GM21737 (cell line): ENCODE measurements at regions not wholly inside any gene's neighbourhood (a gene's known extent, or its start where the extent isn't known, plus 50 kb on each side); places are given as distances from the start of the nearest gene placed in this dataset.

ENCODE experiments used
- ATAC-seq: cut with Tn5 transposase; IDR thresholded peaks from one replicate; pipeline ENCODE4 v1.9.1; 2021; ENCODE audit warnings: mild to moderate bottlenecking, moderate library complexity; ENCODE audit not compliant: unreplicated experiment

DNA sequence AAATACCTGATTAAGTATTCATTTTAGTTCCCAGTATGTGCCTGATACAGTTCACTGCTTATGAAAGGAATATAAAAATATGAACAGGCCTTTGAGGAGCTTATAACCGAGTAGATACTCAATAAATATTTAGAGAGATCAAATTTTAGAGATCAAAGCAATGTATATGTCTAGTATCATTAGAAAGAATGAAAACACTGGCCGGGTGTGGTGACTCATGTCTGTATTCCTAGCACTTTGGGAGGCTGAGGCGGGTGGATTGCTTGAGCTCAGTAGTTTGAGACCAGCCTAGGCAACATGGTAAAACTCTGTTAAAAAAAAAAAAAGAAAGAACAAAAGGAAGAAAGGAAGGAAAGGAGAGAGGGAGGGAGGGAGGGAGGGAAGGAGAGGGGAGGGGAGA lies 113.2 kb upstream of the EEA1 start:
- ATAC-seq = no peak

DNA sequence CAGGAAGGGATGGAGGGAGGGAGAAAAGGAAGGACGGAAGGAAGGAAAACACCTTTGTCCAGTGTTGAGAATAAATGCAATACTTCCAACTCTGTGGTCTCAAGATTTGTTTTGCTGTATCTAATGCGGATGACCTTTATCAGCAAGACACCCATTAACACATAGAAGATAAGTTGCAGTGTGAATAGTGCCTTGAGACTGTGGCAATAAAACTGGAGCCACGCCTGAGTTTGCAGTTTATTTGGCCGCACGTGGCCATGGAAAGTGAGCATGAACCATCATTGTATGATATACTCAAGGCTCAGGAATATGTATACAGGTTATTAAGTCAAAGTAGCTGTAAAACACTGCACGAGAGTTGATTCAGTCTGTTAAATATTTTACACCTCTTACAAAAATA lies 113.6 kb upstream of the EEA1 start:
- no peak for ATAC-seq

DNA sequence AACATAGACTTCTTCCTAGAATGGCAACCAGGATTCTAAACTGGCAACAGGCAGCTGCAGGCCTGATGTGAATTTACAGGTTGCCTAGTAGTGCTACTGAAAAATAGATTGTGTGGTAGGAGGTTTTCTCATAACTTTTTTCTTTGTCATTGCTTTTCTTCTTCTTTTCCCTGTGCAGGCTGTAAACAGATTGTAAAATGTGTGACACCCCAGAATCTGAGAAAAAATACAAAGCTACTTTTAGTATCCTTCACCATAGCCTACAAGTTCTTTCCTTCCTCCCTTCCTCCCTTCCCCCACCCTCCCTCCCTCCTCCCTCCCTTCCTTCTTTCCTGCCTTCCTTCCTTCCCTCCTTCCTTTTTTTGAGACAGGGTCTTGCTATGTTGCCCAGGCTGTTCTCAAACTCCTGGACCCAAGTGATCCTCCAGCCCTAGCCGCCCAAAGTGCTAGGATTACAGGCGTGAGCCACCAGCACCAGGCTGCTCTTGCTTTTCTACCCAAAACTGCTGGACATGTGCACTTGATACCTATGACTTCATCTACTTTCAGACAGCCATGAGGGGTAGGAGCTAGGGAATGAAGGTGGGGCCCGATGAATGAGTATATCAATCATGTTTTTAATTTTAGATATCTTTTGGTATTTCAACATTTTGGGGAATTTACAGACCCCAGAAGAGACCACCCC lies 114.2 kb upstream of the EEA1 start:
- no peak for ATAC-seq

DNA sequence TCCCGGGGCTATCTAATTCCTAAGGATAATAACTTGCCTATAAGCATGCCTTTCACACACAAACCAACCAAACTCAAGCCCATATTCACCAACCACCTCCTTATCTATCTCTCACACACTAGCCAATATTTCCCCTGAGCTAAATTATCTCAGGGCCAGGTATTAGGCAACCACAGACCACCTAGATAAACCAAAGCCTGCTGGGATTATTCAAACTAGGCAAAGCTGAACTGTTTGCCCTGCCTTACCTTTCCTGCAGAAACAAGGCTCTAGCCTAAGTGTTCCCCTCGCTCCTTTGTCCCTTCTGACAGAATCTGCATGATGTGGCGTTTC lies 114.7 kb upstream of the EEA1 start:
- ATAC-seq = no peak

DNA sequence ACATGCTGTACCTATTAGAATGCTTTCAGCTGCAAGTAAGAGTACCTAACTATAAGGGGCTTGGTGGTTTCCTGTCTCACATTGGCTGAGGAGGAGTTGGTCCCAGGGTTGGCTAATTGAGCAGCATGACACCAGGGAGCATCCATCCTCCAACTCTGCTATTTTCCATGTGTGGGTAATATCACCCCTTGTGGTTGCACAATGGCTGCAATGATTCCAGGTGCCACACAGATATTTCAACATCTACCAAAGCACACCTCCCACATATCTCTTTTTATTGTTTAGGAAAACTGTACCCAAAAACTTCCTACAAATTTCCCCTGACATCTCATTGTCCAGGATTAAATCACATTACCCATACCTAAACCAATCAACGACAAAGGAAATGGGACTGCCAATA lies 118.0 kb upstream of the EEA1 start:
- ATAC-seq = no peak

DNA sequence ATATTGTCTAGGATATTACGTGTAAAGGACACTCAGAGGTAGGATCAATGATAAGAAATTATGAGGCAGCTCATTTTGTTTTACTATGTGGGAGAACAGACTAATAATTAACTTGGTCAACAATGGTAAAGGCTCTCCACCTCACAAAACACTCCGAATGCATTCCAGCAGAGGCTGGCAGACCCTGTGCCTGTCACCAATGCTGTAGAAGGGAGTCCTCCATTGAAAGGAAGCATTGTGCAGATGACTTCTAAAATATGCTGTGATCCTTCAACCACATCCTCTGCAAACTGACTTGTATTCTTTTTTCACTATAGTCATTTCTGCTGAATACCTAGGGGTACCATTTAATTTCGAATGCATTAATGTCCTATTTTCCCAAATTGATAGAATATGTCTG lies 119.6 kb upstream of the EEA1 start:
- ATAC-seq = no peak

DNA sequence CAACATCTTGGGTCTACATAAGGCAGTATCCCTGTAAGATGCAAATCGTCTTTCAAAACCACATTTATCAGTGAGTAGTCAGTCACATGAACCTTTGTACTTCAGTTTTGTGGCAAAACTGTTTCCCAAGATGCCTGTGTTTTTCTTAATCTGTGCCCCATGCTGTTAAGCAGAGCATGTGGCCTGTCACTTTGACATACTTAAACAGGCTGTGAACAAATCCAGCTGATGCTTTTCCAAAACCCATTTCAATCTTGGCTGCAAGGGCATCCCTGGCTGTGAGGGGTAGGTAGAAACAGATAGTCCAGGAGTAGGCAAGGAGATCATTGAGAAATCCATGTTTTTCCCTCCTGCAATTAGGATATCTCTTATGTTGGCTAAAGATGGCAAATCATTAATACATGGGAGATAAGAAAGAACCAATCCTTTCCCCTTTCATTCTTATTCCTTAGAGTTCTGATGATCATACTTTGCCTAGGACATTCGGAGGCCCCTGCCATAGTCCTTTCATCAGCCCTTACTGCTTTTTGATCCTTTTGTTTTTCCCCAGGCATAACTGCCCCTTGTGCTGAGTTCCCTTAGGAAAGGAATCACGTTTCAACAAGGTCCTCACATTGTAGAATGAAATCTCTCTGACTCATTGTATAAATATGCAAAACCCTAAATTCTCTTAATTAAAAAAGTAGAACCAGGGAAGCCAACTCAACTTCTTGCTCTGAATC lies 121.1 kb upstream of the EEA1 start:
- no peak for ATAC-seq

DNA sequence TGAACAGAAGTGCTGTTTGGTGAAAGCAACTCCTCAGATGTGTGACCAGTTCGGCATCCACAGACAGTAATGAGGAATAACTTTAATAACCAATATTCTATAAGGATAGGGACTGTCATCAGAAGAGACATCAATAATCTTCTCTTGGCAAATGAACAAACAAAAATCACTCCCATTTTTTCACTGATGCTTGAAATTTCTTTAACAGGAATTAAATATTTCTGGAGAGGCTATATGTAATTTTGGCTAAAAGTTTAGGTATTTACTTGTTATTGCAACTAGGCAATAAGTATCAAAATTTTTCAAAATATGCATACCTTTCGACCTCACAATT lies 121.6 kb upstream of the EEA1 start:
- ATAC-seq = no peak

DNA sequence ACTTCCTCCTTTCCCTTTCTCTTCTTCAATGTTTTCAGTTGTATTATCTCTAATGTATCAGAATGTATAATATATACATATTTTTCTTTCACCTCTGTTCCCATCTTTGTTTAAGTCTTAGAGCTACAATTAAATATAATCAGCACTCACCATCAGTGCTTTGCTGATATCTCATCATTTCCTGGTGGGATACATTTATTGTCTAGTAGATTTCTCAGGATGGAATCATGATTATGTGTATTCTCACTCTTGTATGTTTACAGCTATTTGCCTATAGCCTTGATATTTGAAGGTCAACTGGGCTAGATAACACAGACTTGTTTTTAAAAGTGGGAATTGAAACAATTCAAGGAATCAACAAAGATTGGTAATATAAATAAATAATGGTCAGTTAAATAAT lies 124.9 kb upstream of the EEA1 start:
- no peak for ATAC-seq

DNA sequence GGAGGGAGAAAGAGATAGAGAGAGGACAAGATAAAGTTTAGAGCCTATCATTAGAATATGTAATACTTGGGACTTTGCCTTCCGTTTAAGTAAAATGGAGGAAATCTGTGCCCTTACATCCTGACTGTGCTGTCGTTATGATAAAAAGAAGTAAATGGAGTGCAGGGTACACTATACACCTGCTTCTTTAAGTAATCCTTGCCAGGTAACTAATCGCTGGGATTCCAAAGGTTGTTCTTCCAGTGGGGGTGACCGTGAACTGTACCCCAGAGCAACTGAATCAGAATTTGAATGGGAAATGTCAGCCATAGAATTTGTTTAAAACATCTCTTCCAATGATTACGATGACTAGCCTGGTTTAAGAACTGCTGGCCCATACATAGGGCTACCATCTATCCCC lies 126.1 kb upstream of the EEA1 start:
- ATAC-seq = no peak

DNA sequence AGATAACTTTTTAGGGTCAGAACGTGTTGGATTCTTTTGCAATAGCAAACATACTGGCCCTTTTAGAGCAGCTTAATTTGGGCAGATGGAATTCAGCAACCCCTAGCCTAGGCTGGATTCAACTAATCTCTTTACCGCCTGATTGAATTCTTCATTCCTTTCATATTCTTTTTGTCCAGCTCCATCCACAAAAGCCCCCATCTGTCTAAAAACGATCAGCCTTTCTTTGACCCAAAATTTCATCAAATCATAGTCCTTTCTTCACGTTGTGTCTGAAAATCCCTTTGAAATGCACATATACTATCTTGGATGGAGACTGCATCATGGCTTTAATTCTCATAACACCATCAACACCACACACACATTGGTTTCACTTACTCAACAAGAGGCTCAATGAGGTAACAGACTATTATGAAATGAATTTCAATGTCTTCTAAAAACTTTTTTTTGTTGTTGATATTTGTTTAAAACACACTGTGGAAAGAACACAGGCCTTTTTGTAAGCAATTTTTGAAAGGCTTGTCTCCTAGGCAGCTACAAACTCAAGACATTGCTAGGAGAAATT lies 128.0 kb upstream of the EEA1 start:
- no peak for ATAC-seq

DNA sequence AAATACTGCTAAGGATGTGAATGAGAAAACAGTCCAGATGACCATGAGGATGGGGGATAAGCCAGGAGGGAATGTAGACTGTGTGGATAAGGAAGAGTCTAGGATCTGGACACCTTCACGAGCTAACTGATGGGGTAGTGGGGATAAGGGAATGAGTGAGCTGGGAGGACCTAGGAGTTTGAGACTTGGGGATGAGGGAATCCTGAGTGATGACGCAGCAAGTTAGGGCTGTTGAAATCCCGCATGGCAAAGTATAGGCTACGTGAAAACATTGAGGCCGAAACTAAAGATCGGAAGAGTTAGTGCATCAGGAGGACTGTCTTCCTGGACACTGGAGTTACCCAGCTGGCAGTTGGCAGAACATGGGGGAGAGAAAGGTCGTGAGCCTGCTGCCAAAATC lies 129.2 kb upstream of the EEA1 start:
- ATAC-seq = no peak

DNA sequence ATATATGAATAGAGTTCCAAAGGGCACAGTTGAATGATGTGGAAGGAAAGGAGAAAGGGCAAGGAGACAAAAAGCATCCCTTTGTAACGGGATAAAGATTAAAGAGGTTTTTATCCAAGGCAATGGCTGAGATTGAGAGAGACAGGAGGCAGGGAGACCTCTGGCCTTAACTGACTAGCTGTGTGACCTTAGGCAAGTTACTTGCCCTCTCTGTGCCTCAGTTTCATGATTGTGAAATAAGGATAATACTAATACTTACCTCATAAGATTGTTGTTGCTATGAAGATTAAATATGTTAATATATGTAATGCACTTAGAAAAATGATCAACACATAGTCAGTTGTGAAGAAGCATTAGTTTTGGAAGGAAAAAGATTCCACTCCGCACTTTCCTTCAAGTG lies 130.2 kb upstream of the EEA1 start:
- no peak for ATAC-seq

DNA sequence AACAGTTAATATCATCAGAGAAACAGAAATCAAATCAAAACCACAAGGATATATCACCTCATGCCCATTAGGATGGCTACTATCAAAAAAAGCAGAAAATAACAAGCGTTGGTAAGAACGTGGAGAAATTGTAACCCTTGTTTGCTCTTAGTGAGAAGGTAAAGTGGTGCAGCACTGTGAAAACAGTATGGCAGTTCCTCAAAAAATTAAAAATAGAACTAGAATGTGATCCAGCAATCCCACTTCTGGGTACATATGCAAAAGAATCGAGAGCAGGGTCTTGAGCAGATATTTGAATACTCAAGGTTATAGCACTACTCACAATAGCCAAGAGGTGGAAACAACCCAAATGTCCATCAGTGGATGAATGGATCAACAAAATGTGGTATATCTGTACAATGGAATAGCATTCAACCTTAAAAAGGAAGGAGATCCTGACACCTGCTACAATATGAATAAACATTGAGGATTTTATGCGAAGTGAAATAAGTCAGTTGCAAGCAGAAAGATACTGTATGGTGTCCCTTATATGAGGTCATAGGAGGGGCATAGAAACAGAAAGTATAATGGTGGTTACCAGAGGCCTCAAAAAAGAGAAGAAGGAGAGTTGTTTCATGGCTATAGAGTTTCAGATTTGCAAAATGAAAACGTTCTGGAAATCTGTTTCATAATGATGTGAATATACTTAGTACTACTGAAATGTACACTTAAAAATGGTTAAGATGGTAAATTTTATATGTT lies 131.0 kb upstream of the EEA1 start:
- peak; percentile 98 for ATAC-seq

DNA sequence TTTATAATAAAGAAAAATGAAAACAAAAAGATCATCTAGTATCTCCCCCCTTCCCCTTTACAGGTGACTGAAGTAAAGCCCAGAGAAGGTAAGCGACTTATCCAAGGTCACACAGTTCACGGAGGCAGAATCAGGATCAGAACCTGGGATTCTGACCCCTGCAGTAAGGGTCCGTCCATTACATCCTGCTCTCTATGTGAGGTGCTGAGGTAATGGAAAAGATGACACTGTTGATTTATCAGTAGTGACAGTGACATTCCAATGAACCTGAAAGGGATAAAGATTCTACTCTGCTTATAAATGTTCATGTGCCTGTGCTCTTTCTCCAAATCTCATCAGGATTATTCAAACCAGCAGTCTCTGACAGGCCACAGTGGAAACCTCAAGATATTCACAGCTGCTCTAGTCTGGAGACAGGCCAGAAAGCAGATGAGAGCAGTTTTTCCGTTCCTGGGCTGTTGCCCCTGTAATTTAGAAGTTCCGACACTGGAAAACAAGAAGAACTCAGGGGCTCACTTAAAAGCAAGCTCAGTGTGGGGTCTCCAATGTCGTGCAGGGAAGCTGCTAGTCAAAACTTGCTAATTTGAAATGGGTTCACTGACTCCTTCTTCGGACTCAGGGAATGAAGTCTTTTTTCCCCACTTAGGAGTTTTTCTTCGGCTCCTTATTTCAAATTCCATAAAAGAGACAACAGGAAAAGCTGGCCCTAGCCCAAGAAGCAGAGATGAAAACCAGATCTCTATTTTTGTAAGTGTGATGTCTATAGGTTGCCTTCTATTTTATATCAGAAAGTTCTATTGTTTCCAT lies 131.8 kb upstream of the EEA1 start:
- ATAC-seq = peak; percentile 24

DNA sequence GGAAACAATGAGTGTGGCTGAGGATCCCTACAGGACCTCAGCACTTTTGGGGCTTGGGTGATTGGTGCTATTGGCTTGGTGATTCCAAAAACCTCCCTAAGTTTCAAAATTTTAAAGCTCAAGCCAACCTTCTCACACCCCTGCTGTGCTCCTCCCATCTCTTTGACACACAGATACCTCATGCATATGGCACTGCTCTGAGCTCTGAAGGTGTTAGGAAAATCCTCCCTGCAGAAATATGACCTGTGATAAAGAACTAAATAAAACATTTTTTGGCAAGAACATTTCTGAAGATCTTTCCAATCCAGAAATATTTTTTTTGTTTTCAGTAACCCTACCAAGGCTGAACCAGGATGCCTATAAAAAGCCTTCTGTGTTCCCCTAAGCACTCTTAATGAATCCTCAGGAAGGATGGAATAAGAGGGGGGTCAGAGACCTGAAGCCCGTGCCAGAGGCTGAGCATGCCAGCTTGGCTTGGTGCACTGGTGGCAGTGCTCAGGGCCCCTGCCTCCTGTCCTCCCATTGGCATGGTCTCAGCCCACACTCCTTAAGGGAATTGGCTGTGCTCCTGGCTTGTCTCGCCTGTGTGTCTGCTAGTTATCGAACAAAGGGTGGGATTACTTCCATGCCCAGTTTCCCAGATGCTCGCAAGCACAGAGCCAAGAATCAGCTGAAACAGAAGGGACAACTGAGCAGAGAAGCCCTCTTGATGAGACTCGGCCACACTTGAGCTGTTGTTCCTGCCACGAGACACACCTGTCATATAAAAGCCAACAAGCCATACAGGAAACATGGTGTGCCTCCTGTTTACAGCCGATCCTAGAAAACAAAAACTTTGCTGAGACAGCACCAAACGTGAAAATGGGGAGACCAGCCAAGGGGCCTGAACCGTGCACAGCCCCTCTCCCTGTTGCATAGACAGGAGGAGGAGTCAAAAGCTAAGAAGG lies 132.7 kb upstream of the EEA1 start:
- ATAC-seq = no peak

DNA sequence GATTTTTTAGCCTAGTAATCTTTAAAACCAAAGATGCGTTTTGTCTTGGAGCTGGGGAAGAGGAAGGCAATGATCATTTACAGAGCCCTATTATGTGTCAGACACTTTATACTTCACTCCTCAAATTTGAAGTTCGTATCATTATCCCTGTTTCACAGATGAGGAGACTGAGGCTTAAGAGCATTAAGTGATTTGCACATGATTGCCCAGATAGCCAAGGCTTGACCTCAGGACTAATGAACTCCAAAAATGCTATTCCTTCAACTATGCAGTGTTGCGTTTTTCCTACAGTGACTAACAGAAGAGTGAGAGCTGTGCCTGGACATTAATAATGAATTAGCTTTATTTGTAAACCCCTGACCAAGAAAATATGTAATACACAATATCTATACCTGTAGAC lies 136.8 kb upstream of the EEA1 start:
- no peak for ATAC-seq

DNA sequence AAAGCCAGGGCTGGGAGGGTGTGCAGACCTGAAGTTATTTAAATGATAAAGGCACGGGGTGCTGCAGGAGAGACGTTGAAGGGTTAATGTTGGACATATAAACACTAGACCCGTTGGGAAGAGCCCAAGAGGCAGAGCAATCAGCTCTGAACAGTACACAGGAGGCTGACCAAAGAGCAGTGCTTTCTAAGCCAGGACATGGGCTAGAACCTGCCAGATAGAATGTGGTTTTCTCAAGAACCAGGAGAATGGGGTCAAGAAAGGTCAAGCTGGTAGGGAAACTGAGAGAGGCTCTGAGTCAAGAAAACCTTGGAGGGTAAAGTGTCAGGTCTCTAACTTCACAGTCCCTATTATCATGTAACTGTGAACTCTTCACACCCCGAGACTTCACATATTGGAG lies 143.2 kb upstream of the EEA1 start:
- no peak for ATAC-seq

DNA sequence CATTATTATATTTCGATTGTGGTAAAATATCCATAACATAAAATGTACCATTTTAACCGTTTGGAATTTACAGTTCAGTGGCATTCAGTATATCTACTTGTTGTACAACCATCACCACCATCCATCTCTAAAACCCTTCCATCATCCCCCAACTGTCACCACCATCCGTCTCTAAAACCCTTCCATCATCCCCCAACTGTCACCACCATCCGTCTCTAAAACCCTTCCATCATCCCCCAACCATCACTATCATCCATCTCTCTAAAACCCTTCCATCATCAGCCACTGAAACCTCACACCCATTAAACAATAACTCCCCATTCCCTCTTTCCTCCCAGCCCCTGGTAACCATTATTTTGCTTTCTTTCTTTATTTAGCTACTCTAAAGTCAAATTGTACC lies 144.2 kb upstream of the EEA1 start:
- ATAC-seq = no peak

DNA sequence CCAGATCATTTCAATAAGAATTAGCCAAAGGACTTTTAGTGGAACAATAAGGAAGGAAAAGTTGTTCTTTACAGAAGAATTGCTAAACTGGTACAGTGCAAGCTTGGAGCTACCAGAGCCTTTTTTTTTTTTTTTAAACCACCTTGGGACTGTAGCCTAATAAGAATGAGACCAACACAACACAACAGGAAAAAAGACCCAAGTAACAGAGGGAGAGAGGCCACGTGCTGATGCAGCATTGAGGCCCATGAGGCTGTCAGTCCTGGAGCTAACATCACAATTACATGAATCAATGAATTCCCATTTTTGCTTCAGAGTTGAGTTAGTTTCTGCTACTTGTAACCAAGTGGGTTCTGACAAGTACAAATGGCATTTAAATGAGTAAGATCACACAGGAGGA lies 149.0 kb upstream of the EEA1 start:
- ATAC-seq = no peak
